ENCODE measurements at regions not wholly inside any gene's neighbourhood (a gene's known extent, or its start where the extent isn't known, plus 50 kb on each side); places are given as distances from the start of the nearest gene placed in this dataset.

GRCh38 chr2:122145856-122146255 lies 390.4 kb downstream of the TSN start:
- POLR2A ChIA-PET: no interaction called here
- CTCF ChIA-PET: no interaction called here

GRCh38 chr2:122148128-122148767 lies 392.8 kb downstream of the TSN start:
- ChIA-PET POLR2A (no interaction called here), CTCF (no interaction called here)

GRCh38 chr2:122150524-122151280 lies 395.3 kb downstream of the TSN start:
- ChIA-PET CTCF (no interaction called here), POLR2A (no interaction called here)

- ChIA-PET CTCF (no interaction called here), POLR2A (no interaction called here)
Measured at GRCh38 chr2:122152571-122152970, 397.1 kb downstream of the TSN start.

GRCh38 chr2:122156176-122156890 lies 400.9 kb downstream of the TSN start:
- CTCF ChIA-PET: no interaction called here
- POLR2A ChIA-PET: no interaction called here

GRCh38 chr2:122157158-122157557 lies 401.7 kb downstream of the TSN start:
- ChIA-PET POLR2A (no interaction called here), CTCF (no interaction called here)

- POLR2A ChIA-PET: no interaction called here
- CTCF ChIA-PET: no interaction called here
Measured at GRCh38 chr2:122163617-122164016, 408.2 kb downstream of the TSN start.

- CTCF ChIA-PET: no interaction called here
Measured at GRCh38 chr2:122164964-122165363, 409.5 kb downstream of the TSN start.

GRCh38 chr2:122166820-122167219 lies 411.4 kb downstream of the TSN start:
- CTCF ChIA-PET: no interaction called here
- POLR2A ChIA-PET: no interaction called here

More at GRCh38 chr2:122164964-122165363, 409.5 kb downstream of the TSN start:
- POLR2A ChIA-PET: no interaction called here

GRCh38 chr2:122167515-122167914 lies 412.1 kb downstream of the TSN start:
- POLR2A ChIA-PET: no interaction called here
- CTCF ChIA-PET: no interaction called here

GRCh38 chr2:122168799-122169198 lies 413.3 kb downstream of the TSN start:
- POLR2A ChIA-PET: no interaction called here
- CTCF ChIA-PET: no interaction called here

GRCh38 chr2:122172812-122173211 lies 417.4 kb downstream of the TSN start:
- POLR2A ChIA-PET: no interaction called here
- CTCF ChIA-PET: no interaction called here

GRCh38 chr2:122174061-122174460 lies 418.6 kb downstream of the TSN start:
- ChIA-PET POLR2A (no interaction called here), CTCF (interaction anchor here (1.1 kb wide), 1 partner anchor 12 kb away, joined by 3 read pairs; no protein-coding TSS in a partner anchor)

GRCh38 chr2:122179492-122180165 lies 424.2 kb downstream of the TSN start:
- ChIA-PET CTCF (no interaction called here), POLR2A (no interaction called here)

- ChIA-PET POLR2A (no interaction called here), CTCF (no interaction called here)
Measured at GRCh38 chr2:122180972-122181371, 425.5 kb downstream of the TSN start.

GRCh38 chr2:122182616-122183355 lies 427.3 kb downstream of the TSN start:
- POLR2A ChIA-PET: no interaction called here
- CTCF ChIA-PET: no interaction called here

GRCh38 chr2:122183890-122184289 lies 428.4 kb downstream of the TSN start:
- ChIA-PET POLR2A (no interaction called here), CTCF (no interaction called here)

- ChIA-PET CTCF (interaction anchor here (0.7 kb wide), 1 partner anchor 13 kb away, joined by 3 read pairs; no protein-coding TSS in a partner anchor), POLR2A (no interaction called here)
Measured at GRCh38 chr2:122186761-122187222, 431.3 kb downstream of the TSN start.

GRCh38 chr2:122191331-122191730 lies 435.9 kb downstream of the TSN start:
- CTCF ChIA-PET: no interaction called here
- POLR2A ChIA-PET: no interaction called here

GRCh38 chr2:122193622-122194021 lies 438.2 kb downstream of the TSN start:
- CTCF ChIA-PET: no interaction called here
- POLR2A ChIA-PET: no interaction called here

All from activated CD8-positive, alpha-beta memory T cell treated with anti-CD3 and anti-CD28 coated beads for 36 hours (primary cell).